Progenitor cell of endocrine pancreas (in vitro differentiated cells): ENCODE measurements at regions not wholly inside any gene's neighbourhood (a gene's known extent, or its start where the extent isn't known, plus 50 kb on each side); places are given as distances from the start of the nearest gene placed in this dataset.
A peak's percentile ranks its signal among the peaks of the same experiment; 100 is the strongest.

Source experiments
- DNase-seq: peaks from one replicate; pipeline ENCODE4 v3.0.0; 2021; ENCODE audit warnings: low spot score; ENCODE audit not compliant: unreplicated experiment
- H3K27ac Mint-ChIP-seq: 2 replicates; pipeline ENCODE4 v1.8.0; 2021; ENCODE audit warnings: mild to moderate bottlenecking, moderate library complexity, mixed read lengths
- H3K27me3 Mint-ChIP-seq: 2 replicates; pipeline ENCODE4 v1.8.0; 2021; ENCODE audit warnings: mixed read lengths
- H3K36me3 Mint-ChIP-seq: 2 replicates; pipeline ENCODE4 v1.8.0; 2022; ENCODE audit warnings: mixed read lengths; ENCODE audit not compliant: insufficient read depth
- H3K4me1 Mint-ChIP-seq: 2 replicates; pipeline ENCODE4 v1.8.0; 2021; ENCODE audit warnings: low read depth, mixed read lengths
- H3K4me3 Mint-ChIP-seq: 2 replicates; pipeline ENCODE4 v1.8.0; 2021; ENCODE audit warnings: low read depth, mild to moderate bottlenecking, moderate library complexity, mixed read lengths
- H3K9me3 Mint-ChIP-seq: 2 replicates; pipeline ENCODE4 v1.8.0; 2021; ENCODE audit warnings: low read depth, mixed read lengths
- TF ChIP-seq, protein P1 (sequence below): fragments of 200-600 bp; sonication (generic); IDR thresholded peaks from one replicate; pipeline ENCODE4 v1.5.0; 2021; ENCODE audit warnings: antibody characterized with exemption, mild to moderate bottlenecking; ENCODE audit not compliant: unreplicated experiment

DNA sequence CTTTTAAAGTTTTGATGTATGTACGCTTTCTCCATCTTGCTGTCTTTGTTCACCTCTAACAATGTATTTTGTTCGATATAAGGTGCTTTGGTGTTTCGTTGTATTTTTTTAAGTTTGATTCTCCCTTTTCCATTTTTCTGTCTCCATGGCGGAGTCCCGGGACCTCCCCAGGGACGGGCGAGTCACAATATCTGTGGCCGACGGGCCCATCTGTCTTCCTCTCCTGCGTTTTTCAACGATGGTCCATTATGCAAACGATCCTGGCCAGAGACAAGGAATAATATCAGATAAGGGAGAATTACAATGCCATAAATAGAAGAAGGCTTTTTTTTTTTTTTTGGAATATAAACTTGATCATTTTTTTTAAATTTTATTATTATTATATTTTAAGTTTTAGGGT, 112.3 kb upstream of the SHOX start:
- Mint-ChIP-seq H3K9me3 (peaks cover 2% of the 10 kb centered on the region), H3K4me1 (no peaks in the 10 kb centered on the region), H3K27ac (no peak overlapping the region), H3K36me3 (no peaks in the 10 kb centered on the region), H3K4me3 (no peak overlapping the region), H3K27me3 (peaks cover 29% of the 10 kb centered on the region)
- TF ChIP-seq, protein P1, sequence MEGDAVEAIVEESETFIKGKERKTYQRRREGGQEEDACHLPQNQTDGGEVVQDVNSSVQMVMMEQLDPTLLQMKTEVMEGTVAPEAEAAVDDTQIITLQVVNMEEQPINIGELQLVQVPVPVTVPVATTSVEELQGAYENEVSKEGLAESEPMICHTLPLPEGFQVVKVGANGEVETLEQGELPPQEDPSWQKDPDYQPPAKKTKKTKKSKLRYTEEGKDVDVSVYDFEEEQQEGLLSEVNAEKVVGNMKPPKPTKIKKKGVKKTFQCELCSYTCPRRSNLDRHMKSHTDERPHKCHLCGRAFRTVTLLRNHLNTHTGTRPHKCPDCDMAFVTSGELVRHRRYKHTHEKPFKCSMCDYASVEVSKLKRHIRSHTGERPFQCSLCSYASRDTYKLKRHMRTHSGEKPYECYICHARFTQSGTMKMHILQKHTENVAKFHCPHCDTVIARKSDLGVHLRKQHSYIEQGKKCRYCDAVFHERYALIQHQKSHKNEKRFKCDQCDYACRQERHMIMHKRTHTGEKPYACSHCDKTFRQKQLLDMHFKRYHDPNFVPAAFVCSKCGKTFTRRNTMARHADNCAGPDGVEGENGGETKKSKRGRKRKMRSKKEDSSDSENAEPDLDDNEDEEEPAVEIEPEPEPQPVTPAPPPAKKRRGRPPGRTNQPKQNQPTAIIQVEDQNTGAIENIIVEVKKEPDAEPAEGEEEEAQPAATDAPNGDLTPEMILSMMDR: no peak
- DNase-seq: no peak

DNA sequence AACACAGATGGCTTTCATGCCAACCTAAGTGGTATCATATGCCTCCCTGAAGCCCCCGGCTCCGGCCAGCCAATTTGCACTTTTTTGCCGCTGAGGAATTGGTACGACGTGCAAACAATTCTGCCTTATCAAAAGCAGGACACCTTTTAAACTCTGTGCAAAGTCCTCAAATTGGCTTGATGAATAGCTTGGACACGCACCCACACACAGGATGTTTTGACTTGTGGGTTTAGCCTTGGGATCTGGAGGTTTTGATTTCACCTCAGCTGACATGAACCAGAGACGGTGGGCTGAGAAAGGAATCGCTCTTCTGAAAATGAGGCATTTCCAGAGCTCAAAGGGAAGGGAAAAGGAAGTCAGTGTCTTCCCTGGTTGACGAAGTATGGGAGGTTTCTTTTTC, 110.8 kb upstream of the SHOX start:
- Mint-ChIP-seq H3K36me3 (no peaks in the 10 kb centered on the region), H3K27ac (peak overlapping the region; percentile 56), H3K4me3 (no peak overlapping the region), H3K4me1 (no peaks in the 10 kb centered on the region), H3K9me3 (peaks cover 2% of the 10 kb centered on the region), H3K27me3 (peaks cover 33% of the 10 kb centered on the region)
- DNase-seq: no peak
- TF ChIP-seq, protein P1: no peak

DNA sequence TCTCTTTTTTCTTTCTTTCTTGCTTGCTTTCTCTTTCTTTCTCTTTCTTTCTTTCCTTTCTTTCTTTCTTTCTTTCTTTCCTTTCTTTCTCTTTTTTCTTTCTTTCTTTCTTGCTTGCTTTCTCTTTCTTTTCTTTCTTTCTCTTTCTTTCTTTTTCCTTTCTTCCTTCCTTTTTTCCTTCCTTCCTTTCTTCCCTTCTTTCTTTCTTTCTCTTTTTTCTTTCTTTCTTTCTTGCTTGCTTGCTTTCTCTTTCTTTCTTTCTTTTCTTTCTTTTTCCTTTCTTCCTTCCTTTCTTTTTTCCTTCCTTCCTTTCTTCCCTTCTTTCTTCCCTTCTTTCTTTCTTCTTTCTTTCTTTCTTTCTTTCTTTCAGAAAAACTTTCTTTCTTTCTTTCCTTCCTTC, 108.1 kb upstream of the SHOX start:
- TF ChIP-seq, protein P1: no peak
- H3K36me3 Mint-ChIP-seq: no peaks in the 10 kb centered on the region
- H3K4me1 Mint-ChIP-seq: peaks cover 8% of the 10 kb centered on the region
- H3K27ac Mint-ChIP-seq: no peak overlapping the region
- peaks cover 2% of the 10 kb centered on the region for H3K9me3 Mint-ChIP-seq
- H3K4me3 Mint-ChIP-seq: no peak overlapping the region
- no peak for DNase-seq
- peaks cover 29% of the 10 kb centered on the region for H3K27me3 Mint-ChIP-seq

DNA sequence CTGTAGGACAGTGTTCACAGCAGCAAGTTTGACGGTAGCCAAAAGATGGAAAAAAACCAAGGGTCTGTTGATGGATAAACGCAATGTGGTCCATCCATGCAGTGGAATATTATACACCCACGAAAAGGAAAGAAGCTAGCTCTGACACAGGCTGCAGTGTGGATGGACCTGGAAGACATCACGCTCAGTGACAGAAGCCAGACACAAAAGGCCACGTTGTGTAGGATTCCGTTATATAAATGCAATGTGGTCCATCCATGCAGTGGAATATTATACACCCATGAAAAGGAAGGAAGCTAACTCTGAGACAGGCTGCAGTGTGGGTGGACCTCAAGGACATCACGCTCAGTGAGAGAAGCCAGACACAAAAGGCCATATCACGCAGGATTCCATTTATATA, 105.5 kb upstream of the SHOX start:
- Mint-ChIP-seq H3K9me3 (peaks cover 2% of the 10 kb centered on the region), H3K36me3 (no peaks in the 10 kb centered on the region), H3K27me3 (peaks cover 16% of the 10 kb centered on the region), H3K4me3 (no peak overlapping the region), H3K27ac (no peak overlapping the region), H3K4me1 (peaks cover 8% of the 10 kb centered on the region)
- TF ChIP-seq, protein P1: no peak
- no peak for DNase-seq

DNA sequence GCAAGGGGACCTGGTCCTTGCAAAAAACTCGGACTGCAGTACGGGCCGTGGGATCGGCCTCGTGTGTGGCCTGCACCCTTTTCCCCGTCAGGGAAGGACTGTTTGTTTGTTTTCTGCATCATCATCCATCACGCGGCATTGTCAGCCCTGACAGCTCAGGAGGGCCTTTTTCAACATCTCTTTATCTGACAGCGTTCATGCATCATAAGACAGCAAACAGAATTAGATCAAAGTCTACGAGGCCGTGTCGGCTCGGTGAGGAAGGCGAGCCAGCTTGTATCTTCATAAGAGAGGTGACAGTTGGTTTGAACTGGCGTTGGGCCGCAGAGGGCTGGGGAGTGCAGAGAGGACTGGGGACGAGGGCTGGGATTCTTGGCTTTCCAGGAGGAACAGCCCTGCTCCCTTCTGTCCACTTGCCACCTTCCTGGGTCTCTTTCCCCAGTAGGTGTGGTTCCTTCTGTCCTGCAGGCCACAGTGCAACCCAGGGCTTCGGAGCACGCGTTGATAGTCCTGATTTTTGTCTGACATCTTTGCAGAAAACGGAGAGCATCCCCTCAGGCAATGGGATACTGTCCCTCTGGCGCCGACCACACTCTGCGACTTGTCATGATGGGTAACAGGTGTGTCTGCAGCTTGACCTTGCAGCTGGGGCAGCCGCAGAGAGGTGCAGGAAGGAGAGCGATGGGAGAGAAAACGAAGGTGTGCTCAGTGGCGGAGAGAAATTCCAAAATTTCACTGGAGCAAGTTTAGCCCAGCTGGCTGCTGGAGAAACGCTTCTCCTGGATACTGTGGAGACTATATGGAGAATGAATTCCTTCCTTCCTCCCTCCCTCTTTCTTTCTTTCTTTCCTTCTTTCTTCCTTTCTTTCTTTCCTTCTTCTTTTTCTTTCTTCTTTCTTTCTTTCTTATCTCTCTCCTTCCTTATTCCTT, 104.0 kb upstream of the SHOX start:
- peaks cover 8% of the 10 kb centered on the region for H3K9me3 Mint-ChIP-seq
- H3K27me3 Mint-ChIP-seq: peaks cover 20% of the 10 kb centered on the region
- H3K36me3 Mint-ChIP-seq: no peaks in the 10 kb centered on the region
- no peak overlapping the region for H3K27ac Mint-ChIP-seq
- TF ChIP-seq, protein P1: no peak
- no peak overlapping the region for H3K4me3 Mint-ChIP-seq
- DNase-seq: no peak
- H3K4me1 Mint-ChIP-seq: peaks cover 8% of the 10 kb centered on the region
